Prostate gland (tissue), 2 donors: ENCODE measurements at regions not wholly inside any gene's neighbourhood (a gene's known extent, or its start where the extent isn't known, plus 50 kb on each side); places are given as distances from the start of the nearest gene placed in this dataset.

ENCODE experiments used
- CTCF ChIP-seq, 4 experiments: fragments of 200-600 bp in 2 of 4; fragments of 450-650 bp in 2 of 4; sonication (generic) in 2 of 4; IDR thresholded peaks; 1 replicate in 3 of 4; 2 replicates in 1 of 4; pipeline ENCODE4 v1.5.1; 2016 to 2019; ENCODE audit warnings: antibody characterized with exemption in 4 of 4, mild to moderate bottlenecking in 2 of 4, moderate library complexity in 2 of 4
- POLR2A ChIP-seq: fragments of 450-650 bp; IDR thresholded peaks from one replicate; pipeline ENCODE4 v1.6.1; 2016; ENCODE audit warnings: antibody characterized with exemption, mild to moderate bottlenecking
- POLR2AphosphoS5 ChIP-seq: sonication (generic); formaldehyde crosslinking; IDR thresholded peaks from one replicate; pipeline ENCODE4 v1.6.1; 2017; ENCODE audit warnings: antibody characterized with exemption

DNA sequence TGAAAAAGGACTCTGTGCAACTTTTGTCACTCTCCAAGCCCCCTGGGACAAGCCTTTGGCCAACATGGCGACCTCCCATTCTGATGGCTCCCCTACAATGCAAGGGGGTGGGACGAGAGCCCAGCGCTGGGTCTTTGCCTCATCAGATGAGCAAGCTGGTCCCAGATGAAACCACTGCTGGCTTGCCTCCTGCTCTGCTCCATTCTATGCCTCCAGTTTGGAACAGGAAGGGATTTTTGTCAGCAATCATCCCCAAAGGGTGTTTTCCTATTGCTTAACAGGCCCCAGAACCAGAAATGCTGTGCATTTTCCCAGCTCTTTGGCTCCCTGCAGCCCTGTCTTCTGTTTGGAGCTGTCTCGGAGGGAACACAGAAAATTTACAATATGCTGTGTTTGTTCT lies 412.7 kb downstream of the MAFB start:
- TF ChIP-seq CTCF (IDR thresholded peaks at IDR 0.05), result no peak
- no peak for TF ChIP-seq POLR2AphosphoS5
- TF ChIP-seq POLR2A, result no peak
